HCT116 (cell line): ENCODE measurements at regions not wholly inside any gene's neighbourhood (a gene's known extent, or its start where the extent isn't known, plus 50 kb on each side); places are given as distances from the start of the nearest gene placed in this dataset.

ENCODE experiments used
- CTCF ChIP-seq, 3 experiments: fragments of 200-600 bp in 1 of 3; sonication (generic) in 1 of 3; IDR thresholded peaks in 2 of 3; conservative IDR thresholded peaks in 1 of 3; 2 replicates each; pipeline ENCODE4 v1.5.1; 2012 to 2017; ENCODE audit warnings: low read depth in 2 of 3, low read length in 2 of 3, antibody characterized with exemption in 1 of 3, borderline replicate concordance in 1 of 3, control low read depth in 1 of 3, mild to moderate bottlenecking in 1 of 3, mixed read lengths in 1 of 3, mixed run types in 1 of 3, moderate library complexity in 1 of 3; ENCODE audit not compliant: insufficient read depth in 1 of 3
- ELF1 ChIP-seq: IDR thresholded peaks from 2 replicates; pipeline ENCODE4 v1.6.1; 2012; ENCODE audit warnings: low read depth, borderline replicate concordance
- EZH2 ChIP-seq: fragments of 200-600 bp; sonication (generic); IDR thresholded peaks from 2 replicates; pipeline ENCODE4 v1.6.1; 2017; ENCODE audit warnings: antibody characterized with exemption, mixed run types
- EZH2phosphoT487 ChIP-seq: fragments of 200-600 bp; IDR thresholded peaks from 2 replicates; pipeline ENCODE4 v1.6.1; 2018; ENCODE audit warnings: antibody characterized with exemption, borderline replicate concordance
- MAX ChIP-seq: IDR thresholded peaks from 2 replicates; pipeline ENCODE4 v1.6.1; 2012
- POLR2A ChIP-seq: IDR thresholded peaks from 2 replicates; pipeline ENCODE4 v1.7.0; 2011; ENCODE audit warnings: borderline replicate concordance; ENCODE audit not compliant: insufficient read depth, insufficient read length; ENCODE audit errors: extremely low read depth
- SRF ChIP-seq: IDR thresholded peaks from 2 replicates; pipeline ENCODE4 v1.6.1; 2012; ENCODE audit warnings: low read depth
- TCF7L2 ChIP-seq: IDR thresholded peaks from 2 replicates; pipeline ENCODE4 v1.7.0; 2011; ENCODE audit warnings: borderline replicate concordance, inconsistent platforms; ENCODE audit not compliant: insufficient read depth, insufficient read length; ENCODE audit errors: extremely low read depth
- ZBTB33 ChIP-seq: IDR thresholded peaks from 2 replicates; pipeline ENCODE4 v1.6.1; 2011; ENCODE audit warnings: mild to moderate bottlenecking, low read length, moderate library complexity; ENCODE audit not compliant: insufficient replicate concordance; ENCODE audit errors: extremely low read depth

GRCh38 chr9:7375013-7375511, 424.5 kb downstream of the DMAC1 start:
- TF ChIP-seq CTCF (IDR thresholded peaks at IDR 0.05 in 2 of 3, conservative IDR thresholded peaks at IDR 0.05 in 1 of 3; ENCODE audit: borderline replicate concordance in 1 of 3, insufficient read depth in 1 of 3, low read depth in 2 of 3, low read length in 2 of 3) (no peak), SRF (no peak), POLR2A (no peak), MAX (no peak), EZH2phosphoT487 (no peak), TCF7L2 (no peak), EZH2 (no peak), ZBTB33 (no peak), ELF1 (no peak)
